ENCODE measurements at regions not wholly inside any gene's neighbourhood (a gene's known extent, or its start where the extent isn't known, plus 50 kb on each side); places are given as distances from the start of the nearest gene placed in this dataset. TPM values are rescaled to one million over a fixed set of nuclear protein-coding genes. Genes with fewer than 3 reads are reported as not detected.

GRCh38 chr12:98453492-98453891 is 61.9 kb upstream of the TMPO start:
- no peak for TF ChIP-seq CTCF (IDR thresholded peaks at IDR 0.05)
- no peaks in the 10 kb centered on the region for H3K36me3 Mint-ChIP-seq (ENCODE audit: low read depth)
- no peak for DNase-seq
- peaks cover 5% of the 10 kb centered on the region; the same call in 1 of the 2 replicates for H3K4me1 Mint-ChIP-seq (ENCODE audit: low read depth)
- no peaks in the 10 kb centered on the region for H3K9me3 Mint-ChIP-seq
- H3K27ac Mint-ChIP-seq: no peak overlapping the region
- no peak overlapping the region for H3K4me3 Mint-ChIP-seq
- peaks cover 8% of the 10 kb centered on the region for H3K27me3 Mint-ChIP-seq (ENCODE audit: insufficient read depth)

GRCh38 chr12:98456041-98456440 is 59.3 kb upstream of the TMPO start:
- Mint-ChIP-seq H3K4me3 (no peak overlapping the region), H3K9me3 (no peaks in the 10 kb centered on the region), H3K27me3 (ENCODE audit: insufficient read depth) (peaks cover 8% of the 10 kb centered on the region), H3K4me1 (ENCODE audit: low read depth) (peaks cover 5% of the 10 kb centered on the region; the same call in 1 of the 2 replicates), H3K27ac (no peak overlapping the region), H3K36me3 (ENCODE audit: low read depth) (no peaks in the 10 kb centered on the region)
- DNase-seq: no peak
- no peak for TF ChIP-seq CTCF (IDR thresholded peaks at IDR 0.05)

- H3K4me3 Mint-ChIP-seq: peak overlapping the region; percentile 51; the same call in 1 of the 2 replicates
- peaks cover 5% of the 10 kb centered on the region; the same call in 1 of the 2 replicates for H3K4me1 Mint-ChIP-seq (ENCODE audit: low read depth)
- H3K27me3 Mint-ChIP-seq (ENCODE audit: insufficient read depth): peaks cover 7% of the 10 kb centered on the region
- H3K27ac Mint-ChIP-seq: no peak overlapping the region
- DNase-seq: no peak
- TF ChIP-seq CTCF (IDR thresholded peaks at IDR 0.05): no peak
- H3K9me3 Mint-ChIP-seq: no peaks in the 10 kb centered on the region
- no peaks in the 10 kb centered on the region for H3K36me3 Mint-ChIP-seq (ENCODE audit: low read depth)
Observed at GRCh38 chr12:98456576-98457573, 58.5 kb upstream of the TMPO start.

- no peak for TF ChIP-seq CTCF (IDR thresholded peaks at IDR 0.05)
- H3K27ac Mint-ChIP-seq: no peak overlapping the region
Observed at GRCh38 chr12:98464190-98464589, 51.2 kb upstream of the TMPO start.

GRCh38 chr12:98465505-98465904 is 49.9 kb upstream of the TMPO start:
- H3K4me3 Mint-ChIP-seq: no peak overlapping the region
- H3K4me1 Mint-ChIP-seq (ENCODE audit: low read depth): peaks cover 10% of the 10 kb centered on the region
- TF ChIP-seq CTCF (IDR thresholded peaks at IDR 0.05): no peak
- no peaks in the 10 kb centered on the region for H3K9me3 Mint-ChIP-seq
- no peak for DNase-seq
- H3K27ac Mint-ChIP-seq: no peak overlapping the region
- no peaks in the 10 kb centered on the region for H3K36me3 Mint-ChIP-seq (ENCODE audit: low read depth)
- peaks cover 14% of the 10 kb centered on the region for H3K27me3 Mint-ChIP-seq (ENCODE audit: insufficient read depth)

More at GRCh38 chr12:98464190-98464589, 51.2 kb upstream of the TMPO start:
- H3K27me3 Mint-ChIP-seq (ENCODE audit: insufficient read depth): peaks cover 13% of the 10 kb centered on the region
- H3K4me1 Mint-ChIP-seq (ENCODE audit: low read depth): peaks cover 10% of the 10 kb centered on the region; the same call in 1 of the 2 replicates
- no peaks in the 10 kb centered on the region for H3K9me3 Mint-ChIP-seq
- no peaks in the 10 kb centered on the region for H3K36me3 Mint-ChIP-seq (ENCODE audit: low read depth)
- DNase-seq: no peak
- no peak overlapping the region for H3K4me3 Mint-ChIP-seq

Small RNA genes lying in the stretch of these regions (microRNA-seq; reads per million reads assigned to microRNA genes)
- gene MIR4303 (not detected), gene MIR4495 (not detected)
